Activated T-helper 17 cell treated with anti-CD3 and anti-CD28 coated beads, Interleukin-2, amount 50 U/mL, for 72 hours (primary cell): ENCODE measurements at regions not wholly inside any gene's neighbourhood (a gene's known extent, or its start where the extent isn't known, plus 50 kb on each side); places are given as distances from the start of the nearest gene placed in this dataset.

Source experiments
- ATAC-seq: fragments of 150-1000 bp; cut with Tn5 transposase; replicated peaks from 2 replicates; pipeline ENCODE4 v1.10.0; 2021; ENCODE audit warnings: mild to moderate bottlenecking, moderate library complexity
- H3K27ac Mint-ChIP-seq: one replicate; pipeline ENCODE4 v1.8.0; 2022; ENCODE audit warnings: mixed read lengths
- H3K27me3 Mint-ChIP-seq: one replicate; pipeline ENCODE4 v1.8.0; 2022; ENCODE audit warnings: mixed read lengths
- H3K36me3 Mint-ChIP-seq: one replicate; pipeline ENCODE4 v1.8.0; 2022; ENCODE audit warnings: low read depth, mild to moderate bottlenecking, mixed read lengths
- H3K4me1 Mint-ChIP-seq: one replicate; pipeline ENCODE4 v1.8.0; 2022; ENCODE audit warnings: mixed read lengths
- H3K4me3 Mint-ChIP-seq: one replicate; pipeline ENCODE4 v1.8.0; 2022; ENCODE audit warnings: mild to moderate bottlenecking, mixed read lengths
- H3K9me3 Mint-ChIP-seq: one replicate; pipeline ENCODE4 v1.8.0; 2022; ENCODE audit warnings: mixed read lengths

DNA sequence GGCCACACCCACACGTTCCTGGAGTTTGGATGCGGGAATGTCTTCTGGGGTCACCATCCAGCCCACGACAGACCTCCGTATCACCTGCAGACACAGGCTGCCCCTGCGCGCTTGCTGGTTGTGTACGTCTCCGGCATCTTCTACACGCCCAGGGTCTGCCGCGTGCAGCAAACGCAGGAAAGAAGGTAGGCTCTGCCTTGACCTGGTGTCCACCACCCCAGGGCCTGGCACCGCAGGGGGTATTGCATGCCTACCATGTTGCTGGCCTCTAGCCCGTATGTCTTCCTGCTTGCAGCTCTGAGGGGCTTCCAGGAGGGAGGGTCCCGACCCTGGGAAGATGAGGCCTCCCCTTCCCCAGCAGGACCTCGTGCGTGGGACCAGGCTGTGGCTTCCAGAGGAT lies 298.8 kb upstream of the IRX4 start:
- Mint-ChIP-seq H3K4me3 (no peak overlapping the region), H3K4me1 (no peaks in the 10 kb centered on the region), H3K27ac (no peak overlapping the region), H3K36me3 (no peaks in the 10 kb centered on the region), H3K27me3 (peaks cover 12% of the 10 kb centered on the region), H3K9me3 (no peaks in the 10 kb centered on the region)
- ATAC-seq: no peak

DNA sequence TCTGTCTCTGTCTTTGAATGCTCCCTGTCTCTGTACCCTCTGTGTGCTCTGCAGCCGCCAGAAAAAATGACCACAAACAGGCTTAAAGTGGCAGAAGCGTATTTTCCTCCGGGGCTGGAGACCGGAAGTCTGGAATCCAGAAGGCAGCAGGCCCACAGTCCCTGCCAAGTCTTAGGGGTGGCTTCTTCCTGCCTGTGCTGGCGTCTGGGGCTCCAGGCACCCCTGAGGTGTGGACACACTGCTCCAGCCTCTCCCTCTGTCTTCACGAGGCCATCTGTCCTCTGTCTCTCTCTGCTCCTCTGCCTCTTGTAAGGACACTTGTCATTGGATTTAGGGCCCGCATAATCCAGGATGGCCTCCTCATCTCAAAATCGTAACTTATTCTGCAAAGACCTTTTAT lies 298.4 kb upstream of the IRX4 start:
- Mint-ChIP-seq H3K27me3 (peaks cover 12% of the 10 kb centered on the region), H3K27ac (no peak overlapping the region), H3K9me3 (no peaks in the 10 kb centered on the region), H3K36me3 (no peaks in the 10 kb centered on the region), H3K4me3 (no peak overlapping the region), H3K4me1 (no peaks in the 10 kb centered on the region)
- ATAC-seq: no peak

DNA sequence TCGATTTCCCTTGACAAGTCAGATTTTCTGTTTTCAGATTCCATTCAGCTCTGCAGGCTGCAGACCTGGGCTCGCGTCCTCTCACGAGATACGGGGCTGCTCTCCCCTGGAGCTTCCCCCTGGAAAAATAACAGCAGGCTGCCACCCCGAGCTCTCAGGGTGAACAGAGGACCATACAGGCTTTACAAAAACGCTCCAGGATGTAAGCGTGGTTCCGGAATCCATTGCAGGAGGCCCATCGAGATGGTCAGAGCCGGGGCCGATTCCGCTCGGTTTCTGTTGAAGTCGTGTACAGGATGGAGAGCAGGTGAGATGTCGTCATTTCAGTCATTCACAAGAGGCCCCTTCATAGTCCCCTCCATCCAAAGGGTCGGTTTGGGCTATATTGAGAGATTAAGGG lies 297.7 kb upstream of the IRX4 start:
- no peak overlapping the region for H3K4me3 Mint-ChIP-seq
- H3K4me1 Mint-ChIP-seq: no peaks in the 10 kb centered on the region
- no peaks in the 10 kb centered on the region for H3K9me3 Mint-ChIP-seq
- no peak for ATAC-seq
- peaks cover 12% of the 10 kb centered on the region for H3K27me3 Mint-ChIP-seq
- H3K36me3 Mint-ChIP-seq: no peaks in the 10 kb centered on the region
- no peak overlapping the region for H3K27ac Mint-ChIP-seq

DNA sequence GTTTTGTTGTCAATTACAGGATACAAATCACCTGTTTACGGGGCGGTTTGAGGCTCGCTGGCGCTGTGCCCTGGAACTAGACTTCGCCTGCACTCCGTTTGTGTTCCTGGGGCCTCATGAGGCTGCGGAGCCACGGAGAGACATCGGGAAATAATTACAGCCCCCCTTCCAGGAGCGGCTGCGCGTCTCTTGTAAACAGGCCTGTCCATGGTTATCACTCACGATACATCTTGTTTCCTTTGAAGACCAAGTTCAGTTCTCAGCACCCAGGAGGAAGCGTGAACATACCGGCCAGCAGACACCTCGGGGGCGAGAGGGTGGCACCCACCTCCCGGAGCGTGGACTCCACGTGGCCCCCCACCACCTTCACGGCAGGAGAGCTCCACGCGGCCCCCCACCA lies 297.1 kb upstream of the IRX4 start:
- Mint-ChIP-seq H3K27me3 (peaks cover 12% of the 10 kb centered on the region), H3K36me3 (no peaks in the 10 kb centered on the region), H3K4me3 (no peak overlapping the region), H3K9me3 (no peaks in the 10 kb centered on the region), H3K4me1 (no peaks in the 10 kb centered on the region), H3K27ac (no peak overlapping the region)
- ATAC-seq: no peak

DNA sequence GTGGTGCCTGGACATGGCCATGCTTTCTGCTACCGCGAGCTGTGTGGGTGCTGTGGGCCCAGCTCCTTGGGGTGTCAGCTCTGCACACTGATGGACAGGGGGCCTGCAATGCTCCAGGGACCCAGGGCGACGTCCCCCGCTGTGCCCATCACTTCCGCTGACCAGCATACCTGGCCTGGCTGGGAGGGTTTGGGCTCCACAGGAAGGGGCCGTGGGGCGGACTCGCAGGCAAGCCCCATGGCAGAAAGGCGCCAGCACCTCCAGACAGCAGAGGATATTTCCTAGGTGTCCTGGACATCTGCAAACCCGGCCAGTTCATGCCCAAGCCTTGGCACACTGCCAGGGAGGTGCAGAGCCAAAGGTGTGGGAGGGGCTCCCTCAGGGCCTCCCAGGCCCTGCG lies 295.8 kb upstream of the IRX4 start:
- Mint-ChIP-seq H3K4me3 (no peak overlapping the region), H3K27me3 (peaks cover 7% of the 10 kb centered on the region), H3K9me3 (no peaks in the 10 kb centered on the region), H3K4me1 (no peaks in the 10 kb centered on the region), H3K36me3 (no peaks in the 10 kb centered on the region), H3K27ac (no peak overlapping the region)
- ATAC-seq: no peak

DNA sequence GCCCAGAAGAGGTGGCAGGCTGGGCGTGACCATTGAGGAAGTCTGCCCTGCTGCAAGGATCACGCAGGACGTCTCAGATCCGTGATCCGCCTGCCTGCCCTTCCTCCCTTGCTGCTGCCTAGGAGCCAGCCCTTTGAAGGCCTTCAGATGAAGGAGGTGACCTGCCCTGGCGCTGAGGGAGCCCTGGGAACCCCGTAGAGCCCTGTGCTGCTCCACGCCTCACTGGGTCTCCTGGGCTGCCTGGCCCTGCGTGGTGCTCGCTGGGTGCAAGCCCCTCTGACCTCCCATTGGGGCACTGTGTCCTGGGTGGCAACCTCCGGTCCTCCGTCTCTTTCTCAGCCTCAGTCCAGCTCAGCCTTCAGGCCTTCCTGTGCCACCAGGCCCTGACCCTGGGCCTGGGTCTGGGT lies 295.3 kb upstream of the IRX4 start:
- Mint-ChIP-seq H3K27ac (no peak overlapping the region), H3K4me3 (no peak overlapping the region), H3K9me3 (no peaks in the 10 kb centered on the region), H3K27me3 (peaks cover 8% of the 10 kb centered on the region), H3K36me3 (no peaks in the 10 kb centered on the region), H3K4me1 (no peaks in the 10 kb centered on the region)
- no peak for ATAC-seq

DNA sequence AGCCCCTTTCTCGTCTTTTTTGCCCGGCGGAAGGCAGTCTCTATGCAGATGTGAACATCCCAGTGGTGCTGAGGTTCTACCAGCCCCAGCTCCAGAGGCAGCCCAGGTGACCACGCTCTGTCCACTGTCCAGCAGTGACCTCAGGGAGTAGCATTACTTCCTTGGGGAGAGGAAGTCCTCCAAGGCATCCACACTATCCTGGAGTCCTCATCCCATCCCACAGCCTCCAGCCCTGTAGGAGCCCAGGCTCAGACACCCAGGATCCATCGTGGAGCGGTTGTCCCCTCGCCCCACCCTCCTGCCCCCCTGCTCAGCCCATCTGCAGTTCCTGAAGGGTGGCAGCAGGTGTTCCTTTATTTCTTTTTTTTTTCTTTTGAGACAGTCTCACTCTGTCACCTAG lies 294.5 kb upstream of the IRX4 start:
- Mint-ChIP-seq H3K4me3 (no peak overlapping the region), H3K4me1 (no peaks in the 10 kb centered on the region), H3K9me3 (no peaks in the 10 kb centered on the region), H3K27me3 (peaks cover 13% of the 10 kb centered on the region), H3K27ac (no peak overlapping the region), H3K36me3 (no peaks in the 10 kb centered on the region)
- no peak for ATAC-seq

DNA sequence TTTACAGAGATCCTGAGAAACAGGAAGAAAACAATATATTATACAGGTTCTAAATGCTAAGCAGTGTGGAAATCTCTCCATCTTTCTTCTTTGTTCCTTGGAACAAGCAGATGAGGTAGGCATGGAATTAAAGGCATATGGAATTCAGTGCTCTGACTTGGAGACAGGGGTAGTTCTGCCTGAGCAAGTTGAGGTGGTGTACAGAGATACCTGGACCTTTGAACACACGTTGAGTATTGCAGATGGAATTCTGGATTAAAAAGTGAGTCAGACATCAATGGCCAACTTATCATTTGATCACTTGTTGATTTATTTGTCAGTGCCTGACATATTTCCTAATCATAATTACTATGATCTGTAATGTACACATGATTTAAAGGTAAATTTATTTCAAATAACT lies 293.9 kb upstream of the IRX4 start:
- Mint-ChIP-seq H3K4me1 (no peaks in the 10 kb centered on the region), H3K36me3 (no peaks in the 10 kb centered on the region), H3K27me3 (peaks cover 14% of the 10 kb centered on the region), H3K4me3 (no peak overlapping the region), H3K9me3 (no peaks in the 10 kb centered on the region), H3K27ac (no peak overlapping the region)
- no peak for ATAC-seq

DNA sequence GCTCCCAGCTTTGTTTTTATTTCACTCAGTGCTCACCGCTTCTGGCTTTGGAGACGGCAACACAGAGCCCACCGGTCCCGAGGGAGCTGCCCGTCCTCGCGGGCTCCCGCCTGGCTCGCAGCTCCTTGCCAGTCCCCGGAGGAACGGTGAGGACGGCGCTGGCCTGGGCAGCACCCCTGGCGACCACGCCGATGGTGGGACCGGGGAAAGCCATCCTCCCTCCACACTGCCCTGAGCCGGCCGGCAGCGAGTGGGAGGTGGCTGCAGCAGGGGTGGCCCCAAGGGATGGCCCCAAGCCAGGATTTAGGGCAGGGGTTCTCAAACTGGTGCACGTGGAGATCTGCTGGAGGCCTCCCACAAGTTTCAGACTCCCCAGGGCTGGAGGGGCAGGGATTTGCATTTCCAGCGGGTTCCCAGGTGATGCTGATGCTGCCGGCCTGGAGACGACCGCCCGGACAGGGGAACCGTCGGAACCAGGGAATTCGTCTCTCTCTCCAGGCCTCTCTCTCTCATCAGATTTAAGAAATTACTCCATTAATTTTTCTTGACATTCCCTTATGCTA lies 293.2 kb upstream of the IRX4 start:
- Mint-ChIP-seq H3K36me3 (no peaks in the 10 kb centered on the region), H3K4me3 (no peak overlapping the region), H3K9me3 (no peaks in the 10 kb centered on the region), H3K27me3 (peaks cover 16% of the 10 kb centered on the region), H3K27ac (no peak overlapping the region), H3K4me1 (no peaks in the 10 kb centered on the region)
- ATAC-seq: no peak

DNA sequence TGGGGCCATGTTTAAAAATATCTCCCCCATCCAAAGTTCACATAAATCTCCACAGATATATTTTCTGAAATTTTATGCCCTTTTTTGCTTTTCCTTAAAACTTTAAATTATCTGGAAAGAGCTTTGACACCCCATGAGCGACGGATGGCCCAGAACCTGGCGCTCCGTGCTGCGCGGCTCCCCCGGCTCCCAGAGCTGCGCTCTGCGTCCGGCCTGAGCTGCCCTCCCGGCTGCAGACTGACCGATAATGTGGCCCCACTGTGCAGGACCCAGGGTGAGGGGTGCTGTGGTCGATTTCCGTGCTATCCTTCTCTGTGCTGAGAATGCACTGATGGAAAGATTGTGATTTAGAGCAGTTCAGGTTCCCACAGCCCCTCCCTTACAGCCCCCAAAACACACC lies 292.3 kb upstream of the IRX4 start:
- H3K4me1 Mint-ChIP-seq: no peaks in the 10 kb centered on the region
- no peak overlapping the region for H3K27ac Mint-ChIP-seq
- H3K9me3 Mint-ChIP-seq: no peaks in the 10 kb centered on the region
- ATAC-seq: no peak
- no peaks in the 10 kb centered on the region for H3K36me3 Mint-ChIP-seq
- H3K4me3 Mint-ChIP-seq: no peak overlapping the region
- H3K27me3 Mint-ChIP-seq: peaks cover 20% of the 10 kb centered on the region

DNA sequence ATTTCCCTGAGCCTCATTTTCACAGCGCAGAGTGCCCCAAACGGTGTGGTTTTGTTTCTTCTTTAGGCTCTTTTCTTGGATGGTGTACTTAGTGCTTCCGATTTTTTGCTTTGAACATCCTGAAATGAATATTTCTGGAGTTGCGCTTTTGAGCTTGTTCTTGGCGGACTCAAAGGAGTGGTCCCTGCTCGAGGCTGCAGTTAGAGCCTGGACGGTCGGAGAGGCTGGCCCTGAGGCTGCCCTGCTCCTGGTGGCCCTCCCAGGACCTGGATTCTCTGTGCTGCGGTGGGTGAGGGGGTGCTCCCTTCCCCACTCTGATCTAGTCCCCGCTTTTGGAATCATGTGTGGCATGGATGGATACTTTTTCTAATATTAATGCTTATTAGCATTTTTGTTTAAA lies 291.8 kb upstream of the IRX4 start:
- Mint-ChIP-seq H3K4me1 (no peaks in the 10 kb centered on the region), H3K27ac (no peak overlapping the region), H3K36me3 (no peaks in the 10 kb centered on the region), H3K9me3 (no peaks in the 10 kb centered on the region), H3K4me3 (no peak overlapping the region), H3K27me3 (peaks cover 20% of the 10 kb centered on the region)
- no peak for ATAC-seq

DNA sequence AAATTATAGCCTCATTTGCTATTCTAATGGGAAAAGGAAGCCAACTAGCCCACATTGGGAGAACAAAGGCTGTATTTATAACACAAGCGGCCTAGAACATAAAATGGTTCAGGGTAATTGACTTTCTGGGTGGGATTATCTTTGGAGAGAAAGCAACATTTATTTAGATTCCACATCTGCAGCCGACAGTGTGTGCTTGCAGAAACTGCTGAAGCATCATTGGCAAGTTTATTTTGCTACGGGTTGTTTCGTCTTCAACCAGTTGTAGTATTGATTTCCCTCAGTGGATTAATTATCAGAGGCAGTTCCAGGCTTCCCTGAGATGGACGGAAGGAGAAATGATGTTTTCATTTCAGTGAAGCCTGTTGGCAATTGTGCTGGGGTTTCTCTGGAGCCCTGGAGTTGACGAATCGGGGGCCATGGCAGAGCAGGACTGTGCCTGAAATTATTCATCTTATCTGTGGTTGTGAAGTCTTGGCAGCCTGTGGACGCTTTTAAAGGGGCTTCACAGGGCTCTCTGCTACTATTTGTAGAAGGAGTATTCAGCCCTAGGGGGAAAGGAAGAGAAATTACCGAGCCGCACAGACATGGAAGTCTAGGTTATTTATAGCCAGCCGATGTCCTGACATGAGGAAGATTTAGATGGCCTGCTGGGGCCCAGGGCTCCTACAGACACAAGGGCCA lies 290.6 kb upstream of the IRX4 start:
- H3K36me3 Mint-ChIP-seq: no peaks in the 10 kb centered on the region
- H3K9me3 Mint-ChIP-seq: no peaks in the 10 kb centered on the region
- H3K27me3 Mint-ChIP-seq: peaks cover 20% of the 10 kb centered on the region
- H3K4me1 Mint-ChIP-seq: no peaks in the 10 kb centered on the region
- H3K27ac Mint-ChIP-seq: no peak overlapping the region
- ATAC-seq: no peak
- no peak overlapping the region for H3K4me3 Mint-ChIP-seq

DNA sequence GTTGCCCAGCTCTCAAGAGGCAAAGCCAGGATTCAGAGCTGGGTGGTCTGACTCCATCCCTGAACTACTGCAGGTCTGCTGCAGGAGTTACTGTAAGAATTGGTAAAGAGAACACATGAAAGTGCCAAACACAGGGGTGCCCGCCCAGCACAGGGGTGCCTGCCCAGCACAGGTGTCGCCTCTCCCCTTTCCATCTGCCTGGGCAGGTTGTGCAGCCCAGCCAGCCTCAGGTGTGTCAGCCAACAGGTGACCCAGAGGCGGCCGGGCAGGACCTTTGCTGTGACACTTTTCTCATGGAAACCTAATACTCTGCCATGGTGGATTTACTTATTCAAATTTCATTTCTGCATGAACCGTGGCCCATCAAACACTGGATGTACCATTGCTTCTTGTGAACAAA lies 289.7 kb upstream of the IRX4 start:
- no peaks in the 10 kb centered on the region for H3K4me1 Mint-ChIP-seq
- H3K9me3 Mint-ChIP-seq: no peaks in the 10 kb centered on the region
- no peak for ATAC-seq
- no peak overlapping the region for H3K27ac Mint-ChIP-seq
- H3K27me3 Mint-ChIP-seq: peaks cover 20% of the 10 kb centered on the region
- no peaks in the 10 kb centered on the region for H3K36me3 Mint-ChIP-seq
- H3K4me3 Mint-ChIP-seq: no peak overlapping the region

DNA sequence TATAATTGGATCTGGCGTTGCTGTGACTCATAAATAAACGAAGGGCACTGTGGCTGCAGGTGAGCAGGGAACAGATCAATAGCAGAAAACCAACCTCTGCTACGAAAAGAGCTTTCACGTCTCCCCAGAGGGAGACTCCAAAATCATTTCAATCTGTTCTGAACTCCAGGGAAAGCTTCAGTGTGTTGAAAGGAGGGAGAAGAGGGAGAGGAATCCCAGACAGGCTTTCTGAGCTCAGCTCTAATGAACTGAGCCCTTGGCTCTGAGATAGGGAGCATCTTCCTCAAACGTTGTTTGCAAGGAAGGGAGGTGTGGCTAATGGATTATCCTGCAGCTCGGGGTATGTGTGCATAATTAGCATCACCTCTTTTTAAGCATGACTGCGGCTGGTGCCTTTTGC lies 288.0 kb upstream of the IRX4 start:
- Mint-ChIP-seq H3K4me3 (no peak overlapping the region), H3K9me3 (no peaks in the 10 kb centered on the region), H3K36me3 (no peaks in the 10 kb centered on the region), H3K27me3 (peaks cover 20% of the 10 kb centered on the region), H3K4me1 (no peaks in the 10 kb centered on the region), H3K27ac (no peak overlapping the region)
- ATAC-seq: no peak

DNA sequence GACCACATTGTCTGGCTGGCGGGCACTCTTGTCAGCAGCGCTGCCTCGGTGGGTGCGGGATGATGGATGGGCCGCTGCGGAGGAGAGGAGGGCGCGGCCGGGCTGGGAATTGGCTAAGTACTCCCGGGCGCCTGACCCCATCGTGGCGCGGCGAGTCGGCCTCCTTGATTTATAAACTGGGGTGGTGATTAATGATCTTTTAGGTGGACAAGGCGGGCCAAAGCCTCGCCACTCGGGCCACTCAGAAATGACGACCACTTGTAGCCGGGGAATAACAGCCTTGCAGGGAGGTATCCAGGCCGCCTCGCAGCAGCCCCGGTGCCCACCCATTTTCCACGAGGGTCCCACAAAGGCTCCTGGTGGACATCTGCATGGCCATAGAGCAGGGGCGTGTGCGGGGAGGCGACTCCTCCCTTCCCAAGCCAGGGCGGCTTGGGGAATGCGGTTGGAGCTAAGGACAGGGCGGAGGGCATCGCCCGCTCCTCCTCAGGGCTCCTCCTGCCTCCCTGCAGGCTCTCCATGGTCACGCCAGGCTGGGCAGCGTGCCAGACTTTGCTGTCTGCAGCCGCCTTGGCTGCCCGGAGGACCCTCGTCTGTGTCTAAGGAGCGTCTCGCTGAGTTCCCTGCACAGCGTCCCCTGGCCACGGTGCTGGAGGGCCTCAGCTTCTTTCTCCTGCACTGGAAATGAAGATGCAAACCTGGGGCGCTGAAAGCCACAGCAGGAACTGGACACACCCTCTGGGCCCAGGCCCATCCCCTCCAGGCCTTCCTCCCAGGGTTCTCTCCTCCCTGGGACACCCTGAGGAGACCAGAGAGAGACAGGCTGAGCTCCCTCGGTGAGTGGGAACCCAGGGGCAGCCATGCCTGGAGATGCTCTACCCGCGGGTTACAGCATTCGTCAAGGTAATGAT lies 287.4 kb upstream of the IRX4 start:
- ATAC-seq: no peak
- Mint-ChIP-seq H3K9me3 (no peaks in the 10 kb centered on the region), H3K4me3 (no peak overlapping the region), H3K27me3 (peaks cover 20% of the 10 kb centered on the region), H3K27ac (no peak overlapping the region), H3K36me3 (no peaks in the 10 kb centered on the region), H3K4me1 (no peaks in the 10 kb centered on the region)
